Left hindlimb (tissue), 1 donor: ENCODE measurements at regions not wholly inside any gene's neighbourhood (a gene's known extent, or its start where the extent isn't known, plus 50 kb on each side); places are given as distances from the start of the nearest gene placed in this dataset.
A peak's percentile ranks its signal among the peaks of the same experiment; 100 is the strongest.

ENCODE experiments used
- DNase-seq: peaks from one replicate; pipeline ENCODE4 v3.0.0-alpha.2; 2018

GRCh38 chr7:18081617-18082016, 54.0 kb upstream of the PRPS1L1 start:
- no peak for DNase-seq

GRCh38 chr7:18082169-18082568, 54.5 kb upstream of the PRPS1L1 start:
- no peak for DNase-seq

GRCh38 chr7:18086165-18087025, 58.7 kb upstream of the PRPS1L1 start:
- peak; percentile 66 for DNase-seq

GRCh38 chr7:18087026-18087686, 59.5 kb upstream of the PRPS1L1 start:
- peak; percentile 45 for DNase-seq

- DNase-seq = no peak
Measured at GRCh38 chr7:18087687-18088078, 60.0 kb upstream of the PRPS1L1 start.

- DNase-seq = no peak
Measured at GRCh38 chr7:18096087-18096486, 68.4 kb upstream of the PRPS1L1 start.

GRCh38 chr7:18102576-18102975, 74.9 kb upstream of the PRPS1L1 start:
- DNase-seq = no peak

- DNase-seq = no peak
Measured at GRCh38 chr7:18103436-18104218, 76.0 kb upstream of the PRPS1L1 start.

- no peak for DNase-seq
Measured at GRCh38 chr7:18109762-18110161, 82.1 kb upstream of the PRPS1L1 start.

- no peak for DNase-seq
Measured at GRCh38 chr7:18116661-18117060, 89.0 kb upstream of the PRPS1L1 start.

GRCh38 chr7:18117482-18117881, 89.8 kb upstream of the PRPS1L1 start:
- DNase-seq = no peak

- no peak for DNase-seq
Measured at GRCh38 chr7:18119985-18120384, 92.3 kb upstream of the PRPS1L1 start.

- no peak for DNase-seq
Measured at GRCh38 chr7:18123508-18124239, 96.0 kb upstream of the PRPS1L1 start.

- no peak for DNase-seq
Measured at GRCh38 chr7:18125476-18125875, 97.8 kb upstream of the PRPS1L1 start.

GRCh38 chr7:18126281-18126680, 98.6 kb upstream of the PRPS1L1 start:
- no peak for DNase-seq

- DNase-seq = no peak
Measured at GRCh38 chr7:18128846-18129245, 101.2 kb upstream of the PRPS1L1 start.

- DNase-seq = no peak
Measured at GRCh38 chr7:18132811-18133210, 105.2 kb upstream of the PRPS1L1 start.

- no peak for DNase-seq
Measured at GRCh38 chr7:18133921-18134320, 106.3 kb upstream of the PRPS1L1 start.

GRCh38 chr7:18140943-18141342, 113.3 kb upstream of the PRPS1L1 start:
- DNase-seq = no peak

GRCh38 chr7:18144166-18144565, 116.5 kb upstream of the PRPS1L1 start:
- DNase-seq = no peak

- DNase-seq = no peak
Measured at GRCh38 chr7:18145160-18145559, 117.5 kb upstream of the PRPS1L1 start.

GRCh38 chr7:18151422-18151821, 123.8 kb upstream of the PRPS1L1 start:
- no peak for DNase-seq
